Activated CD4-positive, alpha-beta T cell treated with anti-CD3 and anti-CD28 coated beads, Interleukin-2, amount 10 ng/mL, durations not matched to agents 7 days and 5 days (primary cell): ENCODE measurements at regions not wholly inside any gene's neighbourhood (a gene's known extent, or its start where the extent isn't known, plus 50 kb on each side); places are given as distances from the start of the nearest gene placed in this dataset.
A peak's percentile ranks its signal among the peaks of the same experiment; 100 is the strongest.

ENCODE experiments used
- CTCF ChIA-PET: fragments of 350-600 bp; sonication (Branson Sonifier 250); formaldehyde crosslinking; loops from one replicate; lab custom pipeline; 2021; ENCODE audit warnings: antibody characterized with exemption; lab: Charles Lee
- POLR2A ChIA-PET: fragments of 350-600 bp; sonication (Branson Sonifier 250); formaldehyde crosslinking; loops from one replicate; lab custom pipeline; 2021; ENCODE audit warnings: antibody characterized with exemption; lab: Charles Lee
- DNase-seq: peaks from one replicate; pipeline ENCODE4 v3.0.0-alpha.2; 2020
- H3K27ac Mint-ChIP-seq: one replicate; pipeline ENCODE4 v1.8.0; 2021; ENCODE audit warnings: mild to moderate bottlenecking, moderate library complexity, mixed read lengths
- H3K27me3 Mint-ChIP-seq: one replicate; pipeline ENCODE4 v1.8.0; 2021; ENCODE audit warnings: mixed read lengths
- H3K36me3 Mint-ChIP-seq: one replicate; pipeline ENCODE4 v1.8.0; 2021; ENCODE audit warnings: low read depth, mixed read lengths
- H3K4me1 Mint-ChIP-seq: one replicate; pipeline ENCODE4 v1.8.0; 2021; ENCODE audit warnings: mixed read lengths
- H3K4me3 Mint-ChIP-seq: one replicate; pipeline ENCODE4 v1.8.0; 2021; ENCODE audit warnings: mild to moderate bottlenecking, moderate library complexity, mixed read lengths
- H3K9me3 Mint-ChIP-seq: one replicate; pipeline ENCODE4 v1.8.0; 2021; ENCODE audit warnings: mixed read lengths

DNA sequence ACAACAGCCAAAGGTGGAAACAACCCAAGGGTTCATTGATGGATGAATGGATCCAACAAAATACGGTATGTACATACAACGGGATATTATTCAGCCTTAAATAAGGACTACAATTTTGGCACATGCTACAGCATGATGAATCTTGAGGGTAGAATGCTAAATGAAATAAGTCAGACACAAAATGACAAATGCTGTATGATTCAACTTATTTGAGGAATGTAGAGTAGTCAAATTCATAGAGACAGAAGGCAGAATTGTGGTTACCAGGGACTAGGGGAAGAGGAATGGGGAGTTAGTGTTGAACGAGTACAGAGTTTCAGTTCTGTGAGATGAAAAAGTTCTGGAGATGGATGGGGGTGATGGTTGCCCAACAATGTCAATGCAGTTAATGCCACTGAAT is 118.0 kb upstream of the PAXBP1 start:
- Mint-ChIP-seq H3K9me3 (peaks cover 7% of the 10 kb centered on the region), H3K4me1 (peaks cover 9% of the 10 kb centered on the region), H3K27ac (no peak overlapping the region), H3K4me3 (no peak overlapping the region), H3K27me3 (peaks cover 8% of the 10 kb centered on the region), H3K36me3 (peaks cover 3% of the 10 kb centered on the region)
- CTCF ChIA-PET: no interaction called here
- no peak for DNase-seq
- POLR2A ChIA-PET: no interaction called here

DNA sequence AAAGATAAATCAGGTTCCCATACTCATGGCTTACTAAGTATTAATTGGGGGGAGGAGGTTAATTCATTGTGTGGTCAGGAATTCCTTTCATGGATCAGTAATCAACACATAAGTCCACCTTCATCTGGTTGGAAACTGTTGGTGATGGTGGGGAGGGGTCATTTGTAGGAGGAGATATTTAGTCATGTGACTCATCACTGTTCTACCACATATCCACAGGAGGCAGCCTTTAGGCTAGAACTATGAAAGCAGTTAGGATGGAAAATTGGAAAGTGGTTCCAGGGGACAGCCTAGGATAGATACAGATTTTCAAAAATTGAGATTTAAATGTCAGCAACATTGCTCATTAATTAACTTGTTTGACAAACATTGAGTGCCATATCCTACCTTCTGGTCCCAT is 122.8 kb upstream of the PAXBP1 start:
- Mint-ChIP-seq H3K4me3 (no peak overlapping the region), H3K27ac (no peak overlapping the region), H3K36me3 (no peaks in the 10 kb centered on the region), H3K27me3 (peaks cover 9% of the 10 kb centered on the region), H3K9me3 (peaks cover 11% of the 10 kb centered on the region), H3K4me1 (no peaks in the 10 kb centered on the region)
- ChIA-PET POLR2A (no interaction called here), CTCF (no interaction called here)
- DNase-seq: no peak

DNA sequence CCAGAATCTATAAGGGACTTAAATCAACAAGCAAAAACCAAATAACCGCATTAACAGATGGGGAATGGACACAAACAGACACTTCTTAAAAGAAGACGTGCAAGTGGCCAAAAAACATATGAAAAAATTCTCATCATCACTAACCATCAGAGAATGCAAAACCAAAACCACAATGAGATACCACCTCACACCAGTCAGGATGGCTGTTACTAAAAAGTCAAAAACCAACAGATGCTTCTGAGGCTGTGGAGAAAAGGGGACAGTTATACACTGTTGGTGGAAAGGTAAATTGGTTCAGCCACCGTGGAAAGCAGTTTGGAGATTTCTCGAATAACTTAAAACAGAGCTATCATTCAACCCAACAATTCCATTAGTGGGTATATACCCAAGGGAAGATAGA is 124.9 kb upstream of the OLIG2 start:
- Mint-ChIP-seq H3K4me1 (no peaks in the 10 kb centered on the region), H3K36me3 (no peaks in the 10 kb centered on the region), H3K27ac (no peak overlapping the region), H3K4me3 (no peak overlapping the region), H3K9me3 (no peaks in the 10 kb centered on the region), H3K27me3 (peaks cover 10% of the 10 kb centered on the region)
- POLR2A ChIA-PET: no interaction called here
- CTCF ChIA-PET: no interaction called here
- no peak for DNase-seq

DNA sequence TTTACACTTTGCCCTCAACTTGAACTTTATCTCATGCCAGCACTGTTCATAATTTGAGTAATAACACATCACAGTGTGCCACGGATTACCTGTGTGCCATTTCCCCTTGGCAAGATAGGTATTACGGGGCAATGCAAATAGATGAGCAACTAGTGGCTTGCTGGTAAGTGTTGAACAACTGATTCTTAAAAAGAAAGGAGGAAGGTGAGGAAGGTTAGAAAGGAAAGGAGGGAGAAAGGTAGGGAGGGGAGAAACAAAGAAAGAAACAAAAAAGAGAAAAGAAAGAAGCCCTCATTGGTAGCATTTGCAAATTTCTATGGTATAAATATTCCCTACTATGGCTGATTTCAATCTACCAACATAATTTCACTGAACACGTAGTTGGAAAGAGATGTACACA is 118.2 kb upstream of the OLIG2 start:
- Mint-ChIP-seq H3K27ac (no peak overlapping the region), H3K36me3 (no peaks in the 10 kb centered on the region), H3K9me3 (peaks cover 2% of the 10 kb centered on the region), H3K4me3 (no peak overlapping the region), H3K4me1 (no peaks in the 10 kb centered on the region), H3K27me3 (peaks cover 2% of the 10 kb centered on the region)
- no peak for DNase-seq
- CTCF ChIA-PET: no interaction called here
- POLR2A ChIA-PET: no interaction called here

DNA sequence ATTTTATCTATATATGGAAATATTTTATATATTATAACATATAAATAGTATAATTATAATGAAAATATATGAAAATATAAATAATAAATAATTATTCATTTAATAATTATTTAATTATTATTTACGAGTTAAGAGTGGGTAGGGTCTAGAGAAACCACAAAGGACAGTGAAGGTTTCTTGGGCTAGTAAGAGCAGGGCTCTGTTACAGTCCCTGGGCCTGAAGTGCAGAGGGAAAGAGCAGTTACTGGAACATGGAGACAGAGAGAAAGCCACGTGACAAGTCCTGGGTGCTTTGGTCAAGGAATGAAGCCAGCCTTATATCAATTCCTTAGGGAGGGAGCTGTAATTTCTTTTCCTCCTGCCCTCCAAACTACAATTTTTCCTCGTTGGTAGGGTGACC is 117.2 kb upstream of the OLIG2 start:
- no peak overlapping the region for H3K4me3 Mint-ChIP-seq
- ChIA-PET CTCF (no interaction called here), POLR2A (no interaction called here)
- H3K27ac Mint-ChIP-seq: no peak overlapping the region
- H3K36me3 Mint-ChIP-seq: no peaks in the 10 kb centered on the region
- H3K9me3 Mint-ChIP-seq: peaks cover 2% of the 10 kb centered on the region
- H3K4me1 Mint-ChIP-seq: no peaks in the 10 kb centered on the region
- H3K27me3 Mint-ChIP-seq: peaks cover 2% of the 10 kb centered on the region
- DNase-seq: no peak

DNA sequence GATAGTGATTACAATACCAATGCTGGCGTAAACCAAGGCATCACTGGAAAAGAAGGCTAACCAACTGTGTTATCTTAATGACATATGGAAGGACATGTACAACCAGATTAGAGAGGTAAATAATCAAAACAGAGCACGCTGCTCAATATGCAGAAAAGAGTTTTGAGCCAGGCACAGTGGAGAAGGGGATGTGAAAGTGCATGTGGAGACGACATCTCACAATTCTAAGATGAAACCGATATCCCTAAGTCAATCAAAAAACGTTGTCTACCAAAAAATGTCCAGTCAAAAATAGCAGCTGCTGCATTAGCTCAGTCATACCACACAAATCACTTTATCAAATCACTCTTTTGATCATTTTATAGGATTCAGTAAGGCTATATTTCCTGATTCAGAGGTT is 116.3 kb upstream of the OLIG2 start:
- Mint-ChIP-seq H3K27ac (no peak overlapping the region), H3K4me3 (no peak overlapping the region), H3K36me3 (no peaks in the 10 kb centered on the region), H3K9me3 (peaks cover 2% of the 10 kb centered on the region), H3K4me1 (peaks cover 7% of the 10 kb centered on the region), H3K27me3 (peaks cover 2% of the 10 kb centered on the region)
- CTCF ChIA-PET: no interaction called here
- DNase-seq: no peak
- POLR2A ChIA-PET: no interaction called here

DNA sequence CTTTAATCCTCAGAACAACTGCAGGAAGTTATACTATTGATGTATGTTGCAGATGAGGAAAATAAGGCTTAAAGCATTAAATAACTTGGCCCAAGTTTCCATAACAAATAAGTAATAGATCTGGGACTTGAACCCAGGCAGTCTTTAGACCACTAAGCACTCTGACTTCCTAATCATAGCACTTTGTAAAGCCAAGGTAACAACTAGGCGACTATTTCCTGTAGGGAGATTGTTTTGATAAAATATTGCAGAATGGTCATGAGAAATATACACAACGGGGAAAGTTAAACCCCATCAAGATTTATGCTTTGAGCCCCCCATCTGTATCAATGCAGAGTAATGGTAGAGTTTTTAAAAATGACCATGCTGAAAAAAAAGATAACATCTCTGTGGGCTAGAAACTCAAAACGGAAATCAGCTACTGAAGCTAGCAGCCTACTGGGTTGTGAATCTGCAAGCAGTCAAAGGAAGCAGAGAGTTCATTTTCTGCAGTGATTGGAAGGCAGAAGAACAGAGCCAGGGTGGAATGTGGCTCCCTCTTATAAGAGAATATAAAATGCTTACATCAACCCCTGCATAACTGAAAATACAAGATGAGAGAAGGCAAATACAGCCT is 111.2 kb upstream of the OLIG2 start:
- peak overlapping the region; percentile 15 for H3K27ac Mint-ChIP-seq
- peaks cover 25% of the 10 kb centered on the region for H3K4me1 Mint-ChIP-seq
- DNase-seq: peak; percentile 35
- POLR2A ChIA-PET: interaction anchor here (1.0 kb wide), 1 partner anchor 18 kb away, joined by 3 read pairs; no protein-coding TSS in a partner anchor
- peaks cover 2% of the 10 kb centered on the region for H3K27me3 Mint-ChIP-seq
- CTCF ChIA-PET: no interaction called here
- no peaks in the 10 kb centered on the region for H3K9me3 Mint-ChIP-seq
- no peak overlapping the region for H3K4me3 Mint-ChIP-seq
- no peaks in the 10 kb centered on the region for H3K36me3 Mint-ChIP-seq

DNA sequence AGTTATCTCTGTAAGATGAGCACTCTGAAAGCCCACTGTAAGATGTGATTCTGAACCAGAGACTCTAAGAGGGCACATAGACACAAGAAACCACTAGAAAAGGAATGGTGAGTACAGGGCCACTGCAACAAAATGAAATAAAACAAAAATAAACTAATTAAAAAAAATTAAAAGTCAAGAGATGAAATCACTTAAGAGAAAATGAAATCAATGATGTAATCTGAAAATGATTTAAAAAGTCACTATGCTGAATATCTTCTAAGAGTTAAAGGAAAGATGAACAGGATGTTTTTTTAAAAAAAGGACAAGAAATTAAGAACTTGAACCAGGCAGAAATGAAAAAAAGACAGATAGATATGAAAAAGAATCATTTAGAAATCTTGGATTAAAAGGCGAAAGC is 110.6 kb upstream of the OLIG2 start:
- peaks cover 25% of the 10 kb centered on the region for H3K4me1 Mint-ChIP-seq
- H3K27me3 Mint-ChIP-seq: peaks cover 2% of the 10 kb centered on the region
- H3K9me3 Mint-ChIP-seq: no peaks in the 10 kb centered on the region
- H3K27ac Mint-ChIP-seq: no peak overlapping the region
- CTCF ChIA-PET: no interaction called here
- H3K36me3 Mint-ChIP-seq: no peaks in the 10 kb centered on the region
- DNase-seq: no peak
- H3K4me3 Mint-ChIP-seq: no peak overlapping the region
- POLR2A ChIA-PET: interaction anchor here (1.0 kb wide), 1 partner anchor 18 kb away, joined by 3 read pairs; no protein-coding TSS in a partner anchor

DNA sequence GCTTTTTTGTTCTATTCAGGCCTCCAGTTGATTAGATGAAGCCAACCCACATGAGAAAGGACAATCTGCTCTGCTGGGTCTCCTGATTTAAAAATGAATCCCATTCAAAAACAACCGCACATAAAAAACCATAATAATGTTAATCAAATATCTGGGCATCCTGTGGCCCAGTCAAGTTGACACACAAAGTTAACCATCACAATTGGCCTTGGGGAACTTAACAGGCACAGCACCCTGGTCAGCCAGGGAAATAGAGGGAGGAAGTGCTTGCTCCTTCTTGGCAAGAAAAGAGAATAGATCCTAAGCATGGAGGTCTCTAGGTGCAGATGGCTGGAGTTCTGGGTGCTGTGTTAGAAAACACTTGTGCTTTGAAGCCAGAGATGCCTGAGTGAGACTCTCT is 109.6 kb upstream of the OLIG2 start:
- Mint-ChIP-seq H3K27me3 (no peaks in the 10 kb centered on the region), H3K4me1 (peaks cover 25% of the 10 kb centered on the region), H3K9me3 (peaks cover 3% of the 10 kb centered on the region), H3K4me3 (no peak overlapping the region), H3K27ac (no peak overlapping the region), H3K36me3 (no peaks in the 10 kb centered on the region)
- no peak for DNase-seq
- POLR2A ChIA-PET: no interaction called here
- CTCF ChIA-PET: interaction anchor here (1.4 kb wide), 1 partner anchor 12 kb away, joined by 3 read pairs; no protein-coding TSS in a partner anchor

DNA sequence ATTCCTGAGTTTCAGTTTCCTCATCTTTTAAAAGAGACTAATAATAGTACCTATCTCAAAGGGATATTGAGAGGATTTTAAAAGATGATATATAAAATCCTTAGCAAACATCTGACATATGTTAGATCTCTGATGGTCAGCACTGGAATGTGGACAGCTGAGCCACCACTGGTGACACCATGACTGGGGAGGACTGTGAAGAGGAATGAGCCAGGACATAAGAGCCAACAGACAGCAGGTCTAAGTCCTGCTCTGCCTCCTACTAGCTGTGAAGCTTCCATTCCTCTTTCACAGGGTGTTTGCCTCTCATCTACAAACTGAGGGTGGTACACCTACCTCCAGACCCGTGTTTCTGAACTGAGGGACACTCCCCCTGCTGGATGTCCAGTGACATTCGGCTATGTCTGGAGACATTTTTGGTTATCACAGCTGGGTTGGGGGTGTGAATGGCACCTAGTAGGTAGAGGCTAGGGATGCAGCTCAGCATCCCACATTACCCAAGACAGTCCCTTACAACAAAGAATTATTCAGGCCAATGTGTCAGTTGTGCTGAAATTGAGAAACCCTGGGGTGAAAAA is 109.1 kb upstream of the OLIG2 start:
- H3K4me3 Mint-ChIP-seq: no peak overlapping the region
- no peak for DNase-seq
- peaks cover 3% of the 10 kb centered on the region for H3K9me3 Mint-ChIP-seq
- H3K27ac Mint-ChIP-seq: no peak overlapping the region
- H3K36me3 Mint-ChIP-seq: no peaks in the 10 kb centered on the region
- CTCF ChIA-PET: interaction anchor here (1.4 kb wide), 1 partner anchor 12 kb away, joined by 3 read pairs; no protein-coding TSS in a partner anchor
- POLR2A ChIA-PET: no interaction called here
- H3K27me3 Mint-ChIP-seq: no peaks in the 10 kb centered on the region
- H3K4me1 Mint-ChIP-seq: peaks cover 25% of the 10 kb centered on the region

DNA sequence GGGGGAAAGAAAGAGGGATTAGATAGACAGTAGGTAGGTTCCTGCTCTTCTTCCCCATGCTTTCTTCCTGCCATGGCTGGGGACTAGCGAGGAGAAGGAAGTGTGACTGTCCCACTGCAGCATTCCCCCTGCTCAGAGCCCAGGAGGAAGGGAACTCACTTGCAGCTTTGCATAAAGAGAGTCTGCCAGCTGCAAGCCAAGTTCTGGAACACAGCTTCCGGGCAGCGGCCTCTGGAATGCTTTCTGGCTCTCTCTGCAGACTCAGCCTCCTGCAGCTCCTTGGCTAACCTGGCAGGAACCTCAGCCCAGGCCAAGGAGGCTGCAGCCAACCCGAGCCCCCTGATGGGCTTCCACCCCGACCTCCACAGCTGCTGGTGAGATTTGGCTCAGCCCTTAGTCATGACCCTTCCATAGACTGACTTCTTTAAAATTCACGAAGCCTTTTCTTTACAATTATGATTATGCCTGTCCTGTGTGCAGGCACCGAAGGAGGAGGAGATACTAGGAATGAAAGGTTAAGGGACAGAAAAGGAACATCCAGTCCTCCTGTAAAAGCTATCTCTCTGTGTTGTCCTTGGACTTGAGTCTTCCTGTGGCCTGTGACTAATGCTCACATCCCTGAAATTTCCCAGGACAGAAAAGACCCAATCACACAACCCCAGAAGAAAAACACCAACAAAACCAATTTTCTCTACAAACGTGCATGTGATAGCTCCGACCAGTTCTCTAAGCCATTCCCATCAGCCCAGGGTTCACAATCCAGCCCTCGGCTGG is 108.2 kb upstream of the OLIG2 start:
- ChIA-PET POLR2A (no interaction called here), CTCF (interaction anchor here (1.4 kb wide), 1 partner anchor 11 kb away, joined by 3 read pairs; no protein-coding TSS in a partner anchor)
- peaks cover 5% of the 10 kb centered on the region for H3K9me3 Mint-ChIP-seq
- peaks cover 25% of the 10 kb centered on the region for H3K4me1 Mint-ChIP-seq
- DNase-seq: no peak
- no peak overlapping the region for H3K27ac Mint-ChIP-seq
- no peak overlapping the region for H3K4me3 Mint-ChIP-seq
- H3K27me3 Mint-ChIP-seq: no peaks in the 10 kb centered on the region
- H3K36me3 Mint-ChIP-seq: no peaks in the 10 kb centered on the region

DNA sequence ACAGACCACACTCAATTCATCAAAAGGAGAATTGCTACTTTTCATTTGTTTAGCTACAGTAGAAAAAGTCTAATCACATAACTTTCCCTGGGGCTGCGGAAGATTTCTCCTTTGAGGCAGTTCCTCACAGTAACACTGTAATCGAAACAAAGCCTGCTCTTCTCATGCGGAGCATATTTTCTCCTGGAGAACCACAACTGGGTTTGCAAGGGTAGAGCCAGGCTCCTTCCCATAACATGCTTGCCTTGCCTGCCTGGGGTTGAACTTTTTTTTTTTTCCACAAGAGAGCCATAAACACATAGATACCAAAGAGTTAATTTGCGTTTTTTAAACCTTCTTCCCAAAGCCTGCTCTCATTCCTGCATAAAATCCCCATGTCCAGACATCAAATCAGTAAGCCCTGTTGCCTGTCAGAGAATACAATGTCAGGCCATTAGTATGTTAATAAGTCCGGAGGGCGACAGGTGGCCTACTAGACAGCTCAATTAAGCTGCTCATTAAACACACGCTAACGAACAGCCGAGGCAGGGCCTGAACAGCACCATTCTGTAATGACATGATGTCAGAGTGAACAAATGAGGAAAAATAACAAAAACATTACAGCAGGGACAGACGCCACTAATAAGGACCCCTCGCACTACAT is 107.1 kb upstream of the OLIG2 start:
- H3K4me1 Mint-ChIP-seq: peaks cover 25% of the 10 kb centered on the region
- no peak for DNase-seq
- H3K27ac Mint-ChIP-seq: no peak overlapping the region
- no peaks in the 10 kb centered on the region for H3K27me3 Mint-ChIP-seq
- CTCF ChIA-PET: interaction anchor here (0.9 kb wide), 1 partner anchor 209 kb away, joined by 5 read pairs; no protein-coding TSS in a partner anchor
- no peaks in the 10 kb centered on the region for H3K36me3 Mint-ChIP-seq
- no peak overlapping the region for H3K4me3 Mint-ChIP-seq
- POLR2A ChIA-PET: no interaction called here
- peaks cover 5% of the 10 kb centered on the region for H3K9me3 Mint-ChIP-seq

DNA sequence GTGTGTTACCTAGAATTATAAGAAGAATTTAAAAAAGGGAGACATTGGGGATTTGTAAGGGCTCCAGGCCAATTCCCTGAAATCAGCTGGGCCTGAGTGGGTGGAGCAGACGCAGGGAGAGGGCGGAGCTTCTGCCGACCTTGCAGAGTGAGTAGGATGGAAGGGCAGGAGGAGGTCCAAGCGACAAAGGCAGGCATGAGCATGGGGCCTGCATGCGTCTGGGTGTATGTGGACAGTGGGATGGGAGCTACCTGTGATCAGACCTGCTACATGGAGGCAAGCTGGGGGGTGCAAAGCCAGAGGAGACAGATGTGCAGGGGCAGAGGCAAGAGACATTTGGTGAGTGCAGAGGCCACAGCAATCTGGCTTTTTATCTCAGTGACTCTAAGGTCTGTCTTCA is 105.3 kb upstream of the OLIG2 start:
- DNase-seq: no peak
- Mint-ChIP-seq H3K4me1 (peaks cover 7% of the 10 kb centered on the region), H3K27ac (no peak overlapping the region), H3K36me3 (peaks cover 8% of the 10 kb centered on the region), H3K27me3 (peaks cover 3% of the 10 kb centered on the region), H3K9me3 (peaks cover 18% of the 10 kb centered on the region), H3K4me3 (no peak overlapping the region)
- ChIA-PET POLR2A (no interaction called here), CTCF (no interaction called here)
